PC-9 (cell line): ENCODE measurements at regions not wholly inside any gene's neighbourhood (a gene's known extent, or its start where the extent isn't known, plus 50 kb on each side); places are given as distances from the start of the nearest gene placed in this dataset.

Experiments
- EZH2 ChIP-seq: fragments of 200-600 bp; sonication (generic); IDR thresholded peaks from 2 replicates; pipeline ENCODE4 v1.8.0; 2017; ENCODE audit warnings: antibody characterized with exemption, low read depth
- TF ChIP-seq, protein P1 (sequence below): fragments of 200-600 bp; sonication (generic); conservative IDR thresholded peaks from 2 replicates; pipeline ENCODE4 v1.6.1; 2017; ENCODE audit warnings: mixed run types, antibody characterized with exemption, mild to moderate bottlenecking, moderate library complexity

DNA sequence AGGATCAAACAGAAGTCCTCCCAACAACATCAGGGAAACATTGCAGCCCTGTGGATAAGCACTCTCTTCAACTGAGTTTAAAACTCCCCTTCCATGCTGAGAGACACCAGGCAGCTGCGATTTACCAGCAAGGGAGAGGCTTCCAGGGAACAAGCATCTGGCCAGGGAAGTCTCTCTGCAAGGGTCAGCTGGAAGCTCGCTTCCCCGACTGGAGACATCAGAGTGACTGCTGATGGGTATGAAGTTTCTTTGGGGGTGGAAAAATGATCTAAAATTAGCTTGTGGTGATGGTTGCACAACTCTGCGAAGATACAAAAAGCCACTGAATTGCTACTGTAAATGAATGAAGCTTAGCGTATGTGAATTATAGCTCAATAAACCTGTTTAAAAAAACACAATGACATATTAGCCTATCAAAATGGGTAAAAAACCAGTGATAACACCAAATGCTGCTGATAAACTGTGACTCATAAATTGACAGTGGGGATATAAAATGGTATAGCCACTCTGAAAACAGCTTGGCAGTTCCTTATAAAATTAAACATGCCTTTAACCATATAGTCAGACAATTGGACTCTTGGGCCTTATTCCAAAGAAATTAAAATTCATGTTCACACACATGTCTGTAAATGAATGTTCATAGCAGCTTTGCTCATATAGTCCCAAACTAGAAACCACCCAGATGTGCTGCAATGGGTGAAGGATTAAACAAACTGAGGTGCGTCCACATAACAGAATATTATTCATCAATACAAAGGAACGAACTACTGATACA, 1082.0 kb downstream of the SOCS6 start:
- TF ChIP-seq, protein P1, sequence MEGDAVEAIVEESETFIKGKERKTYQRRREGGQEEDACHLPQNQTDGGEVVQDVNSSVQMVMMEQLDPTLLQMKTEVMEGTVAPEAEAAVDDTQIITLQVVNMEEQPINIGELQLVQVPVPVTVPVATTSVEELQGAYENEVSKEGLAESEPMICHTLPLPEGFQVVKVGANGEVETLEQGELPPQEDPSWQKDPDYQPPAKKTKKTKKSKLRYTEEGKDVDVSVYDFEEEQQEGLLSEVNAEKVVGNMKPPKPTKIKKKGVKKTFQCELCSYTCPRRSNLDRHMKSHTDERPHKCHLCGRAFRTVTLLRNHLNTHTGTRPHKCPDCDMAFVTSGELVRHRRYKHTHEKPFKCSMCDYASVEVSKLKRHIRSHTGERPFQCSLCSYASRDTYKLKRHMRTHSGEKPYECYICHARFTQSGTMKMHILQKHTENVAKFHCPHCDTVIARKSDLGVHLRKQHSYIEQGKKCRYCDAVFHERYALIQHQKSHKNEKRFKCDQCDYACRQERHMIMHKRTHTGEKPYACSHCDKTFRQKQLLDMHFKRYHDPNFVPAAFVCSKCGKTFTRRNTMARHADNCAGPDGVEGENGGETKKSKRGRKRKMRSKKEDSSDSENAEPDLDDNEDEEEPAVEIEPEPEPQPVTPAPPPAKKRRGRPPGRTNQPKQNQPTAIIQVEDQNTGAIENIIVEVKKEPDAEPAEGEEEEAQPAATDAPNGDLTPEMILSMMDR = no peak
- no peak for TF ChIP-seq EZH2
